ENCODE measurements at regions not wholly inside any gene's neighbourhood (a gene's known extent, or its start where the extent isn't known, plus 50 kb on each side); places are given as distances from the start of the nearest gene placed in this dataset.

GRCh38 chr12:5246196-5246595 lies 185.7 kb upstream of the NTF3 start:
- Histone ChIP-seq H3K36me3 (ENCODE audit: insufficient read depth, low read length) (no peaks in the 10 kb centered on the region), H3K4me2 (ENCODE audit: low read length) (no peak overlapping the region)

GRCh38 chr12:5247144-5247543 lies 184.8 kb upstream of the NTF3 start:
- Histone ChIP-seq H3K9me3 (ENCODE audit: low read length) (no peaks in the 10 kb centered on the region), H3K4me1 (ENCODE audit: insufficient read depth, low read length, poor library complexity, severe bottlenecking) (no peaks in the 10 kb centered on the region), H3K36me3 (ENCODE audit: insufficient read depth, low read length) (no peaks in the 10 kb centered on the region), H3K27ac (ENCODE audit: low read depth, low read length, poor library complexity, severe bottlenecking) (no peak overlapping the region), H4K20me1 (ENCODE audit: insufficient read depth, low read length) (no peaks in the 10 kb centered on the region), H2AFZ (ENCODE audit: low read length) (no peak overlapping the region), H3K79me2 (ENCODE audit: insufficient read depth, low read depth, low read length) (no peaks in the 10 kb centered on the region), H3K9me2 (ENCODE audit: insufficient read depth, low read length) (no peaks in the 10 kb centered on the region), H3K4me2 (ENCODE audit: low read length) (no peak overlapping the region), H3K4me3 (ENCODE audit: low read depth, low read length, poor library complexity, severe bottlenecking) (no peak overlapping the region)
- POLR2A ChIA-PET: no interaction called here
- no peak for DNase-seq (ENCODE audit: low spot score)
- TF ChIP-seq EZH2phosphoT487 (IDR thresholded peaks at IDR 0.05; ENCODE audit: borderline replicate concordance, low read depth, low read length) (no peak), CTCF (conservative IDR thresholded peaks at IDR 0.05; ENCODE audit: low read length) (no peak)
- intact Hi-C loops (cut with micrococcal nuclease; ENCODE audit: unreplicated experiment): no loop called here
- CTCF ChIA-PET (ENCODE audit: unreplicated experiment): no interaction called here
- no TSS peak for BruUV-seq (replicated peaks)

More at GRCh38 chr12:5246196-5246595, 185.7 kb upstream of the NTF3 start:
- BruUV-seq (replicated peaks): no TSS peak
- Histone ChIP-seq H3K4me3 (ENCODE audit: low read depth, low read length, poor library complexity, severe bottlenecking) (no peak overlapping the region), H3K79me2 (ENCODE audit: insufficient read depth, low read depth, low read length) (no peaks in the 10 kb centered on the region), H3K9me2 (ENCODE audit: insufficient read depth, low read length) (no peaks in the 10 kb centered on the region), H3K4me1 (ENCODE audit: insufficient read depth, low read length, poor library complexity, severe bottlenecking) (no peaks in the 10 kb centered on the region), H4K20me1 (ENCODE audit: insufficient read depth, low read length) (no peaks in the 10 kb centered on the region), H3K27ac (ENCODE audit: low read depth, low read length, poor library complexity, severe bottlenecking) (no peak overlapping the region), H3K9me3 (ENCODE audit: low read length) (no peaks in the 10 kb centered on the region), H2AFZ (ENCODE audit: low read length) (no peak overlapping the region)
- CTCF ChIA-PET (ENCODE audit: unreplicated experiment): no interaction called here
- POLR2A ChIA-PET: no interaction called here
- no peak for TF ChIP-seq CTCF (conservative IDR thresholded peaks at IDR 0.05; ENCODE audit: low read length)
- TF ChIP-seq EZH2phosphoT487 (IDR thresholded peaks at IDR 0.05; ENCODE audit: borderline replicate concordance, low read depth, low read length): no peak
- intact Hi-C loops (cut with micrococcal nuclease; ENCODE audit: unreplicated experiment): no loop called here
- DNase-seq (ENCODE audit: low spot score): no peak

- POLR2A ChIA-PET: no interaction called here
- intact Hi-C loops (cut with micrococcal nuclease; ENCODE audit: unreplicated experiment): no loop called here
Observed at GRCh38 chr12:5248230-5248629, 183.7 kb upstream of the NTF3 start.

More at GRCh38 chr12:5248230-5248629, 183.7 kb upstream of the NTF3 start:
- Histone ChIP-seq H2AFZ (ENCODE audit: low read length) (no peak overlapping the region), H3K27ac (ENCODE audit: low read depth, low read length, poor library complexity, severe bottlenecking) (no peak overlapping the region), H4K20me1 (ENCODE audit: insufficient read depth, low read length) (no peaks in the 10 kb centered on the region), H3K4me1 (ENCODE audit: insufficient read depth, low read length, poor library complexity, severe bottlenecking) (no peaks in the 10 kb centered on the region), H3K9me2 (ENCODE audit: insufficient read depth, low read length) (no peaks in the 10 kb centered on the region), H3K4me2 (ENCODE audit: low read length) (no peak overlapping the region), H3K79me2 (ENCODE audit: insufficient read depth, low read depth, low read length) (no peaks in the 10 kb centered on the region), H3K36me3 (ENCODE audit: insufficient read depth, low read length) (no peaks in the 10 kb centered on the region), H3K4me3 (ENCODE audit: low read depth, low read length, poor library complexity, severe bottlenecking) (no peak overlapping the region), H3K9me3 (ENCODE audit: low read length) (no peaks in the 10 kb centered on the region)
- no TSS peak for BruUV-seq (replicated peaks)
- TF ChIP-seq CTCF (conservative IDR thresholded peaks at IDR 0.05; ENCODE audit: low read length) (no peak), EZH2phosphoT487 (IDR thresholded peaks at IDR 0.05; ENCODE audit: borderline replicate concordance, low read depth, low read length) (no peak)
- no peak for DNase-seq (ENCODE audit: low spot score)
- CTCF ChIA-PET (ENCODE audit: unreplicated experiment): no interaction called here

Measured in OCI-LY7 (cell line).